GM19438 (cell line): ENCODE measurements at regions not wholly inside any gene's neighbourhood (a gene's known extent, or its start where the extent isn't known, plus 50 kb on each side); places are given as distances from the start of the nearest gene placed in this dataset.
"Not testable (repeated sequence)": the region's sequence is repeated elsewhere in the genome, so short reads cannot be mapped to it uniquely, and the experiment has no call there.

Experiments
- ATAC-seq: cut with Tn5 transposase; IDR thresholded peaks from one replicate; pipeline ENCODE4 v1.9.1; 2021; ENCODE audit warnings: low read depth; ENCODE audit not compliant: unreplicated experiment

DNA sequence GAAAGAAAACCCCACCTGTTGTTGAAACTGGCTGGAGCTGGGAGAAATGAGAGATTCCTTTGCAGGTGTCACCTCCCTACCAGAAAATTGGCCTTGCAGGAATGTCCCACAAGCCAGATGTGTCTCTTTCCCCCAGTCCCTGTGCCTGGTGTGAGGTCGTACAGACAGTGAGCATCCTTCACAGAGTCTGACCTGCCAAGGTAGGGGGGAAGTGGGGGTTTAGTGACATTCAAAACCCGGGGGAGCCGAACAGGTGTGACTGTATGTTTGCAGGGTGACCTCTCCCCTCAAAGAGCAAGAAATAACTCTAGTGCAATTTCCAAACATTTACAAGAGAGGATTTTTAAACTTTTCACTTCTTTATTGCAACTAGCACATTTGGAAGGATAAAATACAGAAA lies 117.7 kb upstream of the SULF2 start:
- not testable (repeated sequence) for ATAC-seq

DNA sequence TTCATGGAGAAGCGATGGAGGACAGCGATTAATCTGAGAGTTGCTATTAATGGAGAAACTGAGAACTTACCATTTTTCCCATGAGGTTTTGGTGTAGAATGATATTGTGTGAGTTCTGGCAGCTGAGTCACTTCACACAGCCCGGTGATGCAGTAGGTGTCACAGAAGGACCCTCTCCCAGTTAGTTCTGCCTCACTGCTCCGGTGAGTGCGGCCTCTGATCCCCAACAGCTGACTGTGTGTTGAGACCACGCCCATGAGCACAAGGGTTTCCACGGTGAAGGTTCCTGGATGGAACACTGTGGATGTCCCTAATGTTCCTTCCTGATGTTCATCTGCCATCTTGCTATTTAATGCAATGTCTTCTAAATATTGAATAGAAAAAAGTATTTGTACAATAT lies 114.0 kb upstream of the SULF2 start:
- not testable (repeated sequence) for ATAC-seq

DNA sequence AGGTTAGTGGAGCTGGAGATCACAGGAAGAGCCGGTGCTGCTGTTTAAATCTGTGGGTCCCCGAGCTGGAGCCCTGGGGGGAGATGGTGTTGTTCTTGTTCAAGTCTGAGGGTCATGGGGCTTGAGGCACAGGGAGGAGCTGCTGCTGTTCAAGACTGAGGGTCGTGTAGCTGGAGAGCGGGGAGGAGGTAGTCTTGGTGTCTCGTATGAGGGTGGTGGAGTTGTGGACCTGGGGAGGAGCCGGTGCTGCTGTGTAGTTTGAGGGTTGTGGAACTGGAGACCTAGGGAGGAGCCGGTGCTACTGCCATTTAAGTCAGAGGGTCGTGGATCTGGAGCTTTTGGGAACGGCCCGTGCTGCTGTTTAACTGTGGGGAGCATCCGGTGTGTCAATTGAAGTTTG lies 112.2 kb upstream of the SULF2 start:
- no peak for ATAC-seq

DNA sequence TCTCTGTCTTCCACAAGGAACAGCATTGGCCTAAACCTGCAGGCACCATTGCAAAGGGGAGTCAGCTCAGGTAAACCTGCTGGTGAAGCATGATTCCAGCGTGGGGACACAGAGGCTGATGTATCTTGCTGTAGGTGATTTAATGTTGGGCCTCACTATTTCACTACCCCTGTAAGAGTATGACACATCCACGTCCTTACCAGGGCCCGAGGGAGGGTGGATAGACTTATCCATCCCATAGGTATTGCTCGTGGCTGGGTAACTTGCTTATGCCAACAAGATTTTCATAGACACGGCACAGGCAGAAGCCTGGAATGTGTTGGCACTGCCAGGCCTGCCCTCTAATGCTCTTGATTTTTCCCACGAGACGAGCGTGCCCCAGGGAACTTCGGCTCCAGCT lies 107.4 kb upstream of the SULF2 start:
- ATAC-seq, result not testable (repeated sequence)

DNA sequence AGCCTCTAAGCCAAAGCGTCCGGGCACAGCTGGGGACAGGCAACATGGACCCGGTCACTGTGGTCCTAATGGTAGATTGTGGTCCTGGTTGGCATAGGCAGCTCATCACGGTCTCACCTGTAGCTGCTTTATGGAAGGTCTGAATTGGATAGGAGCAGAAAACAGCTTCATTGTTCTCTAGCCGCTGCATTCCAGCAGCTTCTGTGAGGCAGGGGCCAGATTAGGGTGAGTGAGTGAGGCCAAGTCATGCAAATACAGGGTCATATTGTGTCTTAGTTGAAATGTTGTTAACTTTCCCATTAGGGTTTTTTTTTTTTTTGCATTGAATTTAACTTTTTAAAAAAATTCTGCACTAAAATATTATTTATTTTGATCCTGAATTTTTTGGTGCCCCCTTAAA lies 105.4 kb upstream of the SULF2 start:
- not testable (repeated sequence) for ATAC-seq

DNA sequence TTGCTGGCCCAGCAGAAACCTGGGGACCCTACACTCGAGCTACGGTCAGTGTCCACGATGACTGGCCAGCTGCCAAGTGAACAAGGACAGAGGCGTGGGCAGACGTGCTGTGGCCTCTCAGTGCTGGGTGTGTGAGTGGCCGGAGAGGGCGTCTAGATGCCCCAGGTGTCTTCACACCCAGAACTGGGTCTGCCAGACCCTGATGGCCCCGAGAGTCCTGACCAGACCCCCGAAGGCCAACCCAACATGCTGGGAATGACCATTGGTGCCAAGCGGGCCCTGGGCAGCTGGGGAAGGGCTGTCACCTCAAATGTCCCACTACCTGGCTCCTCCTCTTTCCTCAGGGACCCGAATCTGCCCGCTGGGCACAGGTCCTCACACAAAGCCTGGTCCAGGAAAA lies 104.5 kb upstream of the SULF2 start:
- not testable (repeated sequence) for ATAC-seq

DNA sequence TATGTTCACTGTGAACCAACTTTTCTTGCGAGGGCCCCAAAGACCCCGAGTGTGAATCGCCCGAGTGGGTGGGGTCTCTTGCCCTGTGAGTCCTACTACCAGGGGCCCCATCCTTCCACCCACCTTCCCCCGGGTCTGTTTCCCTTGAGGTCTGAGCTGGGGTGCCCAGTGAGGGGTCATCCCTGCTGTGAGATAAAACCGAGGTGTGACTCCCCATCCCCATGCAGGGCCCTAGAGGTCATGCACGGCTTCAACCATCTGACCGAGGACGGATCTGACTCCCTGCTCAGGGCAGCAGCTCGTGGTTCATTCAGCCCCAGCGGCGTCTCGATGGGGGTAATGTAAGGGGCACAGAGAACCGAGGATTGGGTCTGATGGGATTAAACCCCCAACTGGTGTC lies 103.1 kb upstream of the SULF2 start:
- no peak for ATAC-seq

DNA sequence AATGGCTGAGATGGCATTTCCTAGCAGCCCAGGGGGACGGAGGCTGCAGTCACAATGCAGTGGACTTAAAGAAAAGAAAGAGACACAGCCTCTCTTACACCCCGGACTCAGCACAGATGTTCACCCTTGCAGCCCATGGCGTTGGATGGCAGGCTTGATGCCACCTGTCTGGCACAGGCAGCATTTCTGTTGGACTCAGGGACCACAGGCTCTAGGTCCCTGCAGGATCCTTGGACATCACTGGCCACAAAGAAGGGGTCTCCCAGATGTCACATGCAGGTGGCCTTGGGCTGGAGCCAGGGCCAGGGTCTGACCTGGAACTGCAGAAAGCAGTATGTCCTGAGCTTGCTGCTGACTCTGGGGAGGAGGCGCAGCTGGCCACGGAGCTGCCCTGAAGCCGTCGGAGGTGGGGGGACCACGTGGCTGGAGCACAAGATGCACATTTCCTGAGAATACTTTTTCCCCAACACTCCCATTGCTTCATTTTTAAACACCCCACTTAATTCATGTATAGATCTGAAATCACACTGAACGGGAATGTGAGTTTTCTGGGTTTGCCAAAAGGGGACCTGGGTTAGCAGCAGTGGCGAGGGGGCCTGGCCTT lies 102.3 kb upstream of the SULF2 start:
- no peak for ATAC-seq

DNA sequence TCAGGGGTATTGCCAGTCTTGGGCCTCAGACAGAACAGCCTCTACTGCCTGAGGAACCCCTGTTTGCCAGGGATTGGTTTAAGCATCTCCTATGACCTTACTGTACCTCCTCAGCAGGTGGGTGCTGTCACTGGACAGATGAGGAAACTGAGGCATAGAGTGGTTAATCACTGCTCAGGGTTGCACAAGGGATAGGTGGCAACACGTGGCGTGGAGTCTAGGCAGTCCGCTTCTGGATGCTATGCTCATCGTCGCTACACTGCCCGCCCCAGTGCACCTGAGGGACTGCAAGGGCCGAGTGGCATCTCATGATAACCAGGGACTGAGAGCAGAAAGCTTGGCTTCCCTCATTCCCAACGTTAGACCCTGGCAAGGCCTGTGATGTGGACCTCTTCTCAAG lies 101.8 kb upstream of the SULF2 start:
- no peak for ATAC-seq

DNA sequence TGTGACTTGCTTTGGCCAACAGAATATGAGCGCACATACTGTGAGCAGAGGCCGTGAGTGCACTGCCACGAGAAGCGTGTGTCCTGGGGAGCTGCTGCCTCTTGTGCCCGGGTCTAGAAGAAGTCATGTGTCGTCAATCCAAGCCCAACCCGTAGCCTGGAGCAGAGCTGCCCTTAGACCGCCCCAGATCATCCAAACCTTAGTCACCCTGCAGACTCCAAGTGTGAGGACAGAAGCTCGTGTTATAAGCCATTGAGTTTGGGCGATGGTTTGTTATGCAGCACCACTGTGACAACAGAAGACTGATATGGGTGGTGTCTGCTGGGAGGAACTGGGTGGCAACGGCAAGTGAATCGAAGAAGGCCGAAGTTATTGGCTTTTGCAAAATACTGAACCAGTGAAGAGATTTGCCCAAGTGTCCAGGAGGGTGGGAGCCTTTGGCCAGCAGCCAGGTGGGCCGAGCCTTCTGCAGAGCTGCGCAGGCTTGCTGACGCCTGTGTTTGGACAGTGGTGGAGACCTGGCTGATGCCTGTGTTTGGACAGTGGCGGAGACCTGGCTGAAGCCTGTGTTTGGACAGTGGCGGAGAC lies 101.3 kb upstream of the SULF2 start:
- no peak for ATAC-seq

DNA sequence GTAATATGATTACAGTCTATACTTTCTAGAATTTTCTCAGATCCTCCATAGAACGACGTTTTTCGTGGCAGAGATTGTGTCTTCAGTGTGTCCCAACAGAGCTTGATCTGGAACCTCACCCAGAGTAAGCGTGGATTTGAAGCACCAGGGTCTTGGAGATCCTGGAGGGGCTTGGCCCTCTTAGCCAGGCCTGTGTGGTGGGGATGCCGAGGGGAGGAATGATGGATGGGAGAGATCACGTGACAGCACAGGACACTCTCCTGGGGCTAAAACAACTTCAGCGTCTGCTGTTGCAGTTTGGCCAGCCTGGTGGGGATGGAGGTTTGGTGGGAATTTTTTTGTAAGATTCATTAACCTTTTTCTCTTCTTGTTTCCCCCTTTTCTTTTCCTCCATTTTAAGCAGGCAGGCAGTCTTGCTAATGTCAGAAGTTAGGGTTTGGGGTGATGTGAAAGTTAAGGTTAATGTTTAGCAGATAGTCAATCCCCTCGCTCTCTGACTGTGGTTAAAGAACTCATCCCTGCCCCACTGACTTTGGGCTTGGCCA lies 100.7 kb upstream of the SULF2 start:
- no peak for ATAC-seq

DNA sequence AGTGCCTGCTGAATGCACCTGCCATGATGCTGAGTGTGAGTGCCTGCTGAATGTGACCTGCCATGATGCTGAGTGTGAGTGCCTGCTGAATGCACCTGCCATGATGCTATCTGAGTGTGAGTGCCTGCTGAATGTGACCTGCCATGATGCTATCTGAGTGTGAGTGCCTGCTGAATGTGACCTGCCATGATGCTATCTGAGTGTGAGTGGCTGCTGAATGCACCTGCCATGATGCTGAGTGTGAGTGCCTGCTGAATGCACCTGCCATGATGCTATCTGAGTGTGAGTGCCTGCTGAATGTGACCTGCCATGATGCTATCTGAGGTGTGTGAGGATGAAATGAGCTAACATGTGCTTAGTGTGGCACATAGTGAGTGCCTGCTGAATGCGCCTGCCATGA lies 98.7 kb upstream of the SULF2 start:
- ATAC-seq, result not testable (repeated sequence)

DNA sequence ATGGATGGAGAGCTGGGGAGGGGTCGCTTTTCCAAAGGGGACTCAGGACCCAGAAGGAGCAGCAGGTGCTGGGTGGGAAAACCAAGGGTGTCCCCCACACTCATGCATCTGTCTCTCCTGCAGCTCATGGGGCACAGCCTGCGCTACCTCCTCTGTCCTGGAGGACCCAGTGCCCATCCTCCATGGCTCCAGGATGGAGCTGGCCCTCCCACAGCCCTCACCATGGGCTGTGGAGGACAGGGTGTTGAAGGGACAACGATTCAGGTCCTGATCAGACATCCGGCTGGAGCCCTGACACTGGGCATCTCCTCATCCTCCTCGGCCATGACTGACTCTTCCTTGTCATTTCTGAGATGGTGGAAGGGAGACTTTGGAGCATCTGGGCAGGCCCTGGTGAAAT lies 97.9 kb upstream of the SULF2 start:
- no peak for ATAC-seq

DNA sequence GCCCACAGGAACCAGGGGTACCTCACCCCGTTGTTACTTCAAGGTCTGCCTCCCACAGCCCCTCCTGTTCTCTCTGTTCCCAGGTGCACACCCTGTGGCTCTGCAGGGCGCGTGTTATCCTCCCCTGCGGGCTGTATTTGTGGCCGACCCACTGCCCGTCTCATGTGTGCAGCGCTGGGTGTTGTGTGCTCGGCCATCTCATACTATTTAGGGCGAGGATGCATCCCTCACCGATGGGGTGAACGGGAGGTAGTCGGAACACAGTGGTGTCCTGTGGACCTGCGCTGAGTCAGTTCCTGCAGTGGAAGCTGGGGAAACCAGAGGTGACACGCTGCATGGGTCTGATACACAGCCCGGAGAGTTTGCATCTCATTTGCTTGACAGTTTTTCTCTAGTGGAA lies 94.5 kb upstream of the SULF2 start:
- no peak for ATAC-seq

DNA sequence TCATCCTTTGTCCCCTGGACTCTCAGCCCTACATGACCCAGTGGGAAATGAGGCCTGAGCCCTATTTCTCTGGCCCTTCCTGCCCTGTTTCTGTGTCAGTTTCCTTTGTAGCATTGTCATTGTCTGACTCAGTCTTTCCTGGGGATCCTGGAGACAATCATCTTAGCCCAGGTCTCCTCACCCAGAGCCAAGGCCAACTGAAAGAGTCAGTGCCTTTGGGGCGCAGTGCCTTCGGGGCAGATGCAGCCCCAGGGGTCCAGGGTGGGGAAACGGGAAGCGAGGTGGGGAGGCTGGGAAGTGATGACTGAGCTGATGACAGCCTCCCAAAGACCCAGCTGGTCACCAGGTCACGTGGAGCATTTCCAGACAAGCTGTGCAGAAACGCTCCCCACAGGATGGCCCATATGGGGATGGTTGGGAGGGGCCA lies 93.3 kb upstream of the SULF2 start:
- no peak for ATAC-seq

DNA sequence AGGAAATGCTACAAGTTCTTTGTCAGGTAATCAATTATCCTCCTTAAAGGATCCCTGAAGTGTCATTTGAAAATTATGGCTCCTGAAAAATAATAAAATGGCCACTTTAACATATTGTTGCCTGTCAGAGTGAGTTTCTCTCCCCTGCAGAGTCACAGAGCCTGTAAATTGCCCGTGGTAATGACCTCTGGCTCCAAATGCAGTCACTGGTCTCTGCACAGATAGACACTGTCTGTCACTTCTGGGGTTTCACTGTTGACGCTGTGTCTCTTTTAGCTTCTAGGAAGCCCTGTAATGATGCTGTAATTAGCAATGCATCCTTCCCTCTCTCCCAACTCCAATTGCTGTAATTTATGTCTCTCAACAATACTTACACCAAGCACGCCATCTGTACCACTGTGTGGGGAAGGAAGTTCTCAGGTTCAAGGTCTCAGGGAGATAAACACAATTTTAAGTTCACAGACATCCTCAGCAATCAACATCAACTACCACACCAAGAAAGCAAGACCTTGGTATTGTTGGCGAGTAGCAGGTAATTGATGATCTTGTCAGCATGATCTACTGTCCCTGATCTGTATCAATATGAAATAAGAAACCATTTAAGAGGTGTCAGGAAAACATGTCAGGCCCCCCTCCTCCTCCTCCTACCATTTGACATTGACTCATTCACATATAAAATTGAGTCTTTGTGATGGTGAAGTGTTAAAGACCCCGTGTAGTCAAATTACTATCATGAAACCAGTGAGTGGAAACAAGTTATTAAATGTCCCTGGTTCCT lies 91.2 kb upstream of the SULF2 start:
- no peak for ATAC-seq

DNA sequence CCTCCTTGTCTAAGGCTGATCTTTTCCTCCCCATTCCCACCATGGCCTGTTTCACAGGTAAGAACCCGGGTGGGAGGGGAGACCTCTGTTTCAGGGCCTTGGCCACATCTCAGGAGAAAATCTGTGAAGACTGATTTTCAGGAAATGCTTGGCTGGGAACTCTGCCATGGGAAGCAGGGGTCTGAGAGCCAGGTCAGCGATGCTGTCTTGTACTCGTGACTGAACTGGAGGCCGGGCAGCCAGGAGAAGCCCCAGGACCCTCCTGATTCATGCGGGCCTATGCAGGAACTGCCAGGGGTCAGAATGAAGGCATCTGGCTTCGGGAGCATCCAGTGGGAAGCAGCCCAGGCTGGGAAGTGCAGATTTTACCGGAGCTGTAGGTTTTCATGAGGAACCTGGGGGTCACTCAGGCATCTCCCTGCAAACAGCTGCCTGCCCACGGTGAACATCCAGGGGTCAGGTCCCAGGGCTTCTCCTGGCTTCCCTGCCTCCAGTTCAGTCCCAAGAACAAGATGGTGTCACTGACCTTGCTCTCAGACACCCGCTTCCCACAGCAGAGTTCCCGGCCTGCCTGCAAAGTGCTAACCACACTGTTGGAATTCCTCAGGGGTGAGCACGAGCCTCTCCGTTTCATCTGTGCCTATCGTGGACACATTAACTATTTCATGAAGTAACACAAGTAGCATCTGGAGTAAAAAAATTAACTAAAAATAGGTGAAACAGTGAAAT lies 90.2 kb upstream of the SULF2 start:
- ATAC-seq, result no peak

DNA sequence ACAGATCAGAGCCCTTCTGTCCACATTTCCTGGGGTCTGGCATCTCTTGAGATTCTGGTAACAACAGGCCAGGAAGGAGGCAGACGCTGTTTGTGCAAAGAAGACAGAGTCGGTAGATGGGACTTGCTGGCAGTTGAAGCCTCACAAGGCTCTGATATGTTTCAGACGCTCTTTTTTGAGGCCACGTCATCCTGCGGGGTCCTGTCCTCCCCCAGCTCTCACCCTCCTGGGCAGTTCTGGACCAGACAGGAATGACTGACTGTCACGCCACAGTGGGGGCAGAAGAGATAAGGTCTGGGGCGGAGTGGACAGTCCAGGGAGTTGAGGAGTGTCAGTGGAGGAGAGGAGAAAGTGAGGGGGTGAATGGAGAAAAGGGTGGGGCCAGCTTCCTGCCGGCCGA lies 87.1 kb upstream of the SULF2 start:
- ATAC-seq, result no peak

DNA sequence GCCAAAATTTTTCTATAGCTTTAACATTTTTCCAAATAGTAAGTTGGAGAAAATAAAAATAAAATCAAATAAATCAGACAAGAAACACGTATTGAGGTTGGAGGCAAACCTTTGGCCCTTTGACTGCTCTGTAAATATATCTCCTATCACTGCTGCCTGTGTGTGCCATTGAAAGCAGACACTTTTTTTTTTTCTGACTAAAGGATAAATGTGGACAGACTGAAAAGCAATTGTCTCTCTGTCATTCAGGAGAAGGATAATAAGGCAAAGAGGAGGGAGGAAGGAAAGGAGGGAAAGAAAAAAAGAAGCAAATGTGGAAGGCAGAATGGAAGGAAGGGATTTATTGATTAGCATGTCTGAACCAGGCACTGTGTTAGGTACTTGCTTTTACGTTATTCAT lies 85.2 kb upstream of the SULF2 start:
- ATAC-seq, result no peak

DNA sequence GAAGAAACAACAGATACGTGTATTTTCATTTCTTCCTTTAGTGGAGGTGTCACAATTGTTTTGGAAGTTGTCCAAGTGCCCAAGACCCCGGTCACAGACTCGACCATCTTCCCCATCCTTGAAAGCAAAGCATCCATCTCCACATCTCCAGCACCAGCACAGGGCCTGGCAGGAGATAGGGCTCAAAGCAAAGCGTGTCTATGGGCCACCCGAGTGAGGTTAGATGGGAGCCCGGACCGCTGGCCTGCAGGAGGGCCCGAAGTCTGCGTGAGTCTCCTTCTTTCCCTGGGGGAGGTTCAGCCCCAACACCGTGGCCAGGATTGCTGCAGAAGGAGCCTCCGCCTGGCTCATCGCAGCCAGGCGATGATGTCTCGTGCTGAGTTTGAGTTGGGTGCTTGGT lies 83.5 kb upstream of the SULF2 start:
- no peak for ATAC-seq

DNA sequence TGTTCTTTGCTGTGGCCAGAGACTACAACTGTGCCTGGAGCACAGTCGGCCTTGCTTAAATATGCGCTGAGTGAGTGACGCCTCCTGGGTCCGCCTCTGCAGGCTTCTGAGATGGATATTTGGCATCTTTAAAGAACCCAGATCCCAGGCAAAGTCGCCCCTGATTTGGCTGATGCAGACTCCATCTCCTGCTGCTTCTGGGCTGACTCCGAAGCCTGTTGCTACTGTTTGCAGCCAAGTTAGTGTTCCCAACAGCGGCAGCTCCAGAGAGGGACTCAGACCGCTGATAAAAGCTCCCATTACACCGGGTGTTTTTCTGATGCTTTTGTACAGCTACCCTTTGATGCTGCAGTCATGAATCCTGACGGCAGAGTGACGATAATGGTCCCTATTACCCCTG lies 83.0 kb upstream of the SULF2 start:
- ATAC-seq, result no peak
